Osteocyte (in vitro differentiated cells): ENCODE measurements at regions not wholly inside any gene's neighbourhood (a gene's known extent, or its start where the extent isn't known, plus 50 kb on each side); places are given as distances from the start of the nearest gene placed in this dataset.

Source experiments
- DNase-seq: peaks from one replicate; pipeline ENCODE4 v3.0.0; 2021; ENCODE audit warnings: mixed read lengths; ENCODE audit not compliant: unreplicated experiment; ENCODE audit errors: extremely low spot score
- H3K27ac Mint-ChIP-seq: one replicate; pipeline ENCODE4 v1.8.0; 2021; ENCODE audit warnings: mild to moderate bottlenecking, mixed read lengths; ENCODE audit not compliant: unreplicated experiment
- H3K27me3 Mint-ChIP-seq: one replicate; pipeline ENCODE4 v1.8.0; 2021; ENCODE audit warnings: mixed read lengths; ENCODE audit not compliant: unreplicated experiment
- H3K36me3 Mint-ChIP-seq: one replicate; pipeline ENCODE4 v1.8.0; 2021; ENCODE audit warnings: mixed read lengths; ENCODE audit not compliant: unreplicated experiment
- H3K4me1 Mint-ChIP-seq: one replicate; pipeline ENCODE4 v1.8.0; 2021; ENCODE audit warnings: mixed read lengths; ENCODE audit not compliant: unreplicated experiment
- H3K4me3 Mint-ChIP-seq: one replicate; pipeline ENCODE4 v1.8.0; 2021; ENCODE audit warnings: mild to moderate bottlenecking, moderate library complexity, mixed read lengths; ENCODE audit not compliant: unreplicated experiment
- H3K9me3 Mint-ChIP-seq: one replicate; pipeline ENCODE4 v1.8.0; 2021; ENCODE audit warnings: mixed read lengths; ENCODE audit not compliant: unreplicated experiment
- TF ChIP-seq, protein P1 (sequence below): fragments of 200-600 bp; sonication (generic); IDR thresholded peaks from 2 replicates; pipeline ENCODE4 v1.5.0; 2021; ENCODE audit warnings: antibody characterized with exemption, mild to moderate bottlenecking, moderate library complexity

DNA sequence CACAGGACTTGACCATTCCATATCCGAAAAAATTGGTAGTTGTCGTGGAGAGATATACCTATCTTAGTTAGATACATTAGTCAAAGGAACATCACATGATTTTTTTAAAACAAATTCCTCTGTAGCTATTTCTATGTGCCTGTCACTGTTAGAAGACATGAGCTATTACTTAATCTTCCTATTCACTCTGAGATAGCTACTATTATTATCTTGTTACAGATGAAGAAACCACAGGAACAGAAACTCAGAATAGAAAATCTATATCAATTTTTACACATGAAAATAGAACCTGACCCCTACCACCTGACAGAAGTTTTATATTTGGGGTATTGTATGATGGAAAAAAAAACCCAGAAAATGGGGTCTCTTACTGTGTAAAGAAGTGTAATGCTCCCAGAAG lies 68.9 kb upstream of the TDRD3 start:
- Mint-ChIP-seq H3K4me3 (no peak overlapping the region), H3K4me1 (peaks cover 10% of the 10 kb centered on the region), H3K9me3 (peaks cover under 1% of the 10 kb centered on the region), H3K27me3 (peaks cover 3% of the 10 kb centered on the region), H3K36me3 (no peaks in the 10 kb centered on the region), H3K27ac (no peak overlapping the region)
- no peak for DNase-seq
- TF ChIP-seq, protein P1, sequence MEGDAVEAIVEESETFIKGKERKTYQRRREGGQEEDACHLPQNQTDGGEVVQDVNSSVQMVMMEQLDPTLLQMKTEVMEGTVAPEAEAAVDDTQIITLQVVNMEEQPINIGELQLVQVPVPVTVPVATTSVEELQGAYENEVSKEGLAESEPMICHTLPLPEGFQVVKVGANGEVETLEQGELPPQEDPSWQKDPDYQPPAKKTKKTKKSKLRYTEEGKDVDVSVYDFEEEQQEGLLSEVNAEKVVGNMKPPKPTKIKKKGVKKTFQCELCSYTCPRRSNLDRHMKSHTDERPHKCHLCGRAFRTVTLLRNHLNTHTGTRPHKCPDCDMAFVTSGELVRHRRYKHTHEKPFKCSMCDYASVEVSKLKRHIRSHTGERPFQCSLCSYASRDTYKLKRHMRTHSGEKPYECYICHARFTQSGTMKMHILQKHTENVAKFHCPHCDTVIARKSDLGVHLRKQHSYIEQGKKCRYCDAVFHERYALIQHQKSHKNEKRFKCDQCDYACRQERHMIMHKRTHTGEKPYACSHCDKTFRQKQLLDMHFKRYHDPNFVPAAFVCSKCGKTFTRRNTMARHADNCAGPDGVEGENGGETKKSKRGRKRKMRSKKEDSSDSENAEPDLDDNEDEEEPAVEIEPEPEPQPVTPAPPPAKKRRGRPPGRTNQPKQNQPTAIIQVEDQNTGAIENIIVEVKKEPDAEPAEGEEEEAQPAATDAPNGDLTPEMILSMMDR = no peak

DNA sequence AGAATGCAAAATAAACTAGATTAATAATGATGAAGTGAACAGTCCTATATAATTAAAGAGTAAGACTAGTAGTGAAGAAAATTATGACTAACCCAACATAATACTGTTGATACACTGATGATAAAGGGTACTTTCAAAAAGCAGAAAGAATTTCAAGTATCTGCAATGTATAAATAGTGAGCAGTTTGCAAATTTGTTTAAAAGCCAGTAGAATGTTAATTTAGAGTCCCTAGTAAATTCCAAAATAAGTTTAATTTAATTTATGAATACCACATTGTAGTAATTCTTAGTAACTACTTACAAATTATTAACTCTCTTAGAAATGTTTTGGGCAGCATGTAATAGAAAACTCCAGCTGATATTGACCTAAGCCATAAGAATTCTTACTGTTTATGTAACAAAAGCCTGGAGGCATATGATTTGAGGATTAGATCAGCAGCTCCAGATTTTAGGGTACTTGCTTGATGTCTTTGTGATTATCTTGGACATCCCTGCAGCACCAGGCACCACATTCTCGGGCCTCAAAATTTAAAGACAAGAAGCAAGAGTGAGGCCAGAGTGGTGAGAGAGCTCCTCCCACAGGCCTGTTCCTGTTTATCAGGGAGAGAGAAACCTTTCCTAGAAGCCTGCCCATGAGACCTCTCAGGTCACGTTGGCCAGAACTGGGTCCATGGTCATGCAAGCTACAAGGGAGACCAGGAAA lies 67.6 kb upstream of the TDRD3 start:
- DNase-seq = no peak
- TF ChIP-seq, protein P1 = peak; percentile 70
- Mint-ChIP-seq H3K9me3 (peaks cover 4% of the 10 kb centered on the region), H3K4me1 (peaks cover 10% of the 10 kb centered on the region), H3K27me3 (peaks cover 7% of the 10 kb centered on the region), H3K4me3 (no peak overlapping the region), H3K27ac (no peak overlapping the region), H3K36me3 (no peaks in the 10 kb centered on the region)

DNA sequence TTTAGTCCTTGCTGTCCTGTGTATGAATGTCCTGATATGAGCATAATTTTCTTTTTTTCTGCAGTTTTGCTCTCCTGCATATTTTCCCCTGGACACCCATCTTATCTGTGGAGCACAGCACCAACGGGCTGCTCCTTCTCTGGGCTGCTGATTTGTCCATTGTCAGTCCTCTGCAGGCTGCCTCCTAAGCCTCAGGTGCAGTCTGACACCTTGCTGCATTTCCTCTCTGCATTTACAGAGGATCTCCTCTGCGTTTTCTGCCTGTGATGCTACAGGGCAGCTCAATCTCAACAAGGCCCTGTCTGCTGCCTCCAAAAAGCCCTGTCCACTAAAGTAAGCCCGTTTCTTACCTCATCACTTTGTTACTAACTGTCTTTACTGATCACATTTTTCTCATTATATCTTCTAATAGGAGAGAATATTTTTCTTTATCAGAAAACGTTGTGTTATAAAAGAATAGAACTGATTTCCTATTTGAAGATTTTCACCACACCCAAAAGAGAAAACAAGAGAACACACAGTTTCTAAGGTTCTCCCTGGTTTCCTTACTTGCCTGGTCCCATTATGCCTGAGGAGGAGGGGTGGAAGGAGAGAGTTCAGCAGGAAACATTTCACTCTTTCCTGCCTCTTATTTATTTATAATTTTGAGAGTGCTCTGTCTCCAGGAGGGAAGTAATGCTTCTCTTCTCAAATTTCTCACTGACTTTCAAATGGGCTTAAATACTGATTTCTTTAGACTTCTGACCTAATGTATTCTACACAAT lies 65.6 kb upstream of the TDRD3 start:
- peaks cover 10% of the 10 kb centered on the region for H3K4me1 Mint-ChIP-seq
- TF ChIP-seq, protein P1 = no peak
- no peak for DNase-seq
- no peaks in the 10 kb centered on the region for H3K36me3 Mint-ChIP-seq
- no peak overlapping the region for H3K4me3 Mint-ChIP-seq
- H3K27me3 Mint-ChIP-seq = peaks cover 11% of the 10 kb centered on the region
- no peak overlapping the region for H3K27ac Mint-ChIP-seq
- H3K9me3 Mint-ChIP-seq = peaks cover 4% of the 10 kb centered on the region

DNA sequence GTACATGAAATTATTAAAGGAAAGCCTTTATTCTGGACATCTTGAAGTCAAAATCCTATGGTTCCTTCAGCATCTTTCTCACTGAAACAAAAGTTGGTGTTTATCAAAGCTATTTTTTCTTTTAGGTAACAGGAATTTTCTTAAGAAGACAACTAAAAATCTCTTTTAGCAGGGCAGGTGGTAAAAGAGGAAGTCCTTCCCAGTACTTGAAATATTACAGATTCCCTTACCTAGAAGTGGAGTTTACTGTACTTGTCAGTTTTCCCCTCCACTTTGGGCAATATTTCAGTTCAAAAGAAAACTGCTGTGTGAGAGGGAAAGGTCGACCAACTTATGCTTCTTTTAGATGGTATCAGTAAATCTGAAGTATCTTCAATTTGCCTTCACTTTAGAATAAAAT lies 64.3 kb upstream of the TDRD3 start:
- no peaks in the 10 kb centered on the region for H3K36me3 Mint-ChIP-seq
- H3K4me1 Mint-ChIP-seq = peaks cover 10% of the 10 kb centered on the region
- peaks cover 4% of the 10 kb centered on the region for H3K9me3 Mint-ChIP-seq
- peaks cover 17% of the 10 kb centered on the region for H3K27me3 Mint-ChIP-seq
- DNase-seq = no peak
- TF ChIP-seq, protein P1 = no peak
- H3K4me3 Mint-ChIP-seq = no peak overlapping the region
- H3K27ac Mint-ChIP-seq = no peak overlapping the region

DNA sequence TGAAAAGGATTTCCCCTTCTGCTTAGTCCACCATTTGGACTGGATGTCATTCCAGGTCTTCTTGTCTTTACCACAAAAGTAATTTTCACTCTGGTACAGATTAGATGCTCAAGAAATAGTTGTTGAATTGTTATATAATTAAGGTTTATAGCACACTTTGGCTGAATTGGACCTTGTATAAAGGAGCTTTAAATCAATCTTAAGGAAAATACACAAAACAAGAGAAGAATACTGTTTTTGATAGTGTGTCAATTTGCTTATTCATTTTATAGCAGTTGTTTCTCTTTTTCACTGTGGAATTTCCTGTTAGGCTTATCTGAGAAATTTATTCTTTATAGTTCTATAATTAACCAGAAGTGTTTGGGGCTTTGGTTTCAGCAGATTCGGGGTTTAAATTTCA lies 62.7 kb upstream of the TDRD3 start:
- no peak for DNase-seq
- Mint-ChIP-seq H3K9me3 (peaks cover 4% of the 10 kb centered on the region), H3K4me3 (no peak overlapping the region), H3K27me3 (peaks cover 32% of the 10 kb centered on the region), H3K4me1 (peaks cover 10% of the 10 kb centered on the region), H3K36me3 (no peaks in the 10 kb centered on the region), H3K27ac (no peak overlapping the region)
- TF ChIP-seq, protein P1 = no peak
